ENCODE measurements at regions not wholly inside any gene's neighbourhood (a gene's known extent, or its start where the extent isn't known, plus 50 kb on each side); places are given as distances from the start of the nearest gene placed in this dataset.
A peak's percentile ranks its signal among the peaks of the same experiment; 100 is the strongest.

DNA sequence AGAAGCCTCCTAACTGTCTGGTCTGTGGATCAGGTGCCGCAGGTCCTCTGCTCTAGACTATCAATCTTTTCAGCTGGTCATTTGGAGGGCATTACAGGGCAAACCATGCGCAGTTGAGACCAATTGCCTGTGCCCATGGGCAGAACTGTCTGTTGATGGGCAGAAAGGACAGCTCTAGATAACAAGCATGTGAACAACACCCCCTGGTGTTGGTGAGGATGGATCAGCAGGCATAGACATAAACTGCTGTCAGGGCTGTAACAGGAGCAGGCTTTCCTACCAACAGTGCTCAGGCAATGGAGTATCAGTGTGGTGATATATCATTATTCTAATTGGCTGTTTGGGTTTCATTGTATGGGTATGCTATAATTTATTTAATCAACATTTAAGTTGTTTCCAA is 104.7 kb upstream of the KL start:
- Histone ChIP-seq H3K4me2 (ENCODE audit: low read length) (no peak overlapping the region), H3K36me3 (ENCODE audit: insufficient read depth, low read length) (no peaks in the 10 kb centered on the region), H3K79me2 (ENCODE audit: insufficient read depth, low read length) (no peaks in the 10 kb centered on the region), H3K9ac (ENCODE audit: low read length) (no peak overlapping the region), H3K9me3 (ENCODE audit: low read length) (no peaks in the 10 kb centered on the region), H3K4me3 (ENCODE audit: low read depth, low read length, poor library complexity, severe bottlenecking) (no peak overlapping the region), H3K27me3 (ENCODE audit: insufficient read depth, low read length) (no peaks in the 10 kb centered on the region), H3F3A (ENCODE audit: insufficient read depth, low read length) (no peaks in the 10 kb centered on the region), H3K27ac (ENCODE audit: low read depth, low read length, poor library complexity, severe bottlenecking) (no peak overlapping the region), H3K4me1 (ENCODE audit: insufficient read depth, low read length, severe bottlenecking) (no peaks in the 10 kb centered on the region), H4K20me1 (ENCODE audit: insufficient read depth, low read length) (no peaks in the 10 kb centered on the region), H2AFZ (ENCODE audit: low read length) (no peak overlapping the region), H3K9me2 (ENCODE audit: low read depth, low read length) (no peaks in the 10 kb centered on the region)
- no peak for TF ChIP-seq EZH2 (IDR thresholded peaks at IDR 0.05; ENCODE audit: borderline replicate concordance, low read length)
- TF ChIP-seq, protein P1, sequence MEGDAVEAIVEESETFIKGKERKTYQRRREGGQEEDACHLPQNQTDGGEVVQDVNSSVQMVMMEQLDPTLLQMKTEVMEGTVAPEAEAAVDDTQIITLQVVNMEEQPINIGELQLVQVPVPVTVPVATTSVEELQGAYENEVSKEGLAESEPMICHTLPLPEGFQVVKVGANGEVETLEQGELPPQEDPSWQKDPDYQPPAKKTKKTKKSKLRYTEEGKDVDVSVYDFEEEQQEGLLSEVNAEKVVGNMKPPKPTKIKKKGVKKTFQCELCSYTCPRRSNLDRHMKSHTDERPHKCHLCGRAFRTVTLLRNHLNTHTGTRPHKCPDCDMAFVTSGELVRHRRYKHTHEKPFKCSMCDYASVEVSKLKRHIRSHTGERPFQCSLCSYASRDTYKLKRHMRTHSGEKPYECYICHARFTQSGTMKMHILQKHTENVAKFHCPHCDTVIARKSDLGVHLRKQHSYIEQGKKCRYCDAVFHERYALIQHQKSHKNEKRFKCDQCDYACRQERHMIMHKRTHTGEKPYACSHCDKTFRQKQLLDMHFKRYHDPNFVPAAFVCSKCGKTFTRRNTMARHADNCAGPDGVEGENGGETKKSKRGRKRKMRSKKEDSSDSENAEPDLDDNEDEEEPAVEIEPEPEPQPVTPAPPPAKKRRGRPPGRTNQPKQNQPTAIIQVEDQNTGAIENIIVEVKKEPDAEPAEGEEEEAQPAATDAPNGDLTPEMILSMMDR (IDR thresholded peaks at IDR 0.05; ENCODE audit: low read length), result peak; percentile 22; the same call in 1 of the 2 replicates

DNA sequence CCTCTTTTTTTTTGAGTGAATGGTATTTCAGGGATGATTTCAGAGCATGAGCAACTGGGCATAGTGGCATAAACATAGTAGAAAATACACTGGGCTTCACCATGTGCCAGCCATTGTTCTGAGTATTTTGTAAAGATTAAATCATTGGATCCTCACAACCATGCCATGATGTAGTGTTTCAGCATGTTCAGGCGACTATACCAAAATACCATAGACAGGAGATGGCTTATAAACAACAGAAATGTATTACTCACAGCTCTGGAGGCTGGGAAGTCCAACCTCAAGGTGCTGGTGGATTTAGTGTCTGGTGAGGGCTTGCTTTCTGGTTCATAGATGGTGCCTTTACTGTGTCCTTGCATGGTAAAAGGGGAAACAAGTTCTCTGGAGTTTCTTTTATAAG is 101.5 kb upstream of the KL start:
- Histone ChIP-seq H2AFZ (ENCODE audit: low read length) (no peak overlapping the region), H3K9me3 (ENCODE audit: low read length) (no peaks in the 10 kb centered on the region), H3K27ac (ENCODE audit: low read depth, low read length, poor library complexity, severe bottlenecking) (no peak overlapping the region), H3K4me1 (ENCODE audit: insufficient read depth, low read length, severe bottlenecking) (no peaks in the 10 kb centered on the region), H3F3A (ENCODE audit: insufficient read depth, low read length) (no peaks in the 10 kb centered on the region), H3K9me2 (ENCODE audit: low read depth, low read length) (no peaks in the 10 kb centered on the region), H4K20me1 (ENCODE audit: insufficient read depth, low read length) (no peaks in the 10 kb centered on the region), H3K79me2 (ENCODE audit: insufficient read depth, low read length) (no peaks in the 10 kb centered on the region), H3K9ac (ENCODE audit: low read length) (no peak overlapping the region), H3K4me2 (ENCODE audit: low read length) (no peak overlapping the region), H3K36me3 (ENCODE audit: insufficient read depth, low read length) (no peaks in the 10 kb centered on the region), H3K27me3 (ENCODE audit: insufficient read depth, low read length) (no peaks in the 10 kb centered on the region), H3K4me3 (ENCODE audit: low read depth, low read length, poor library complexity, severe bottlenecking) (no peak overlapping the region)
- TF ChIP-seq EZH2 (IDR thresholded peaks at IDR 0.05; ENCODE audit: borderline replicate concordance, low read length), result no peak
- TF ChIP-seq, protein P1 (IDR thresholded peaks at IDR 0.05; ENCODE audit: low read length), result no peak

GRCh38 chr13:32917504-32917903 is 98.7 kb upstream of the KL start:
- Histone ChIP-seq H3K4me1 (ENCODE audit: insufficient read depth, low read length, severe bottlenecking) (no peaks in the 10 kb centered on the region), H3K4me2 (ENCODE audit: low read length) (no peak overlapping the region), H3K36me3 (ENCODE audit: insufficient read depth, low read length) (no peaks in the 10 kb centered on the region), H3K4me3 (ENCODE audit: low read depth, low read length, poor library complexity, severe bottlenecking) (no peak overlapping the region), H3K27ac (ENCODE audit: low read depth, low read length, poor library complexity, severe bottlenecking) (no peak overlapping the region), H3K27me3 (ENCODE audit: insufficient read depth, low read length) (no peaks in the 10 kb centered on the region), H4K20me1 (ENCODE audit: insufficient read depth, low read length) (no peaks in the 10 kb centered on the region), H3K79me2 (ENCODE audit: insufficient read depth, low read length) (no peaks in the 10 kb centered on the region), H3F3A (ENCODE audit: insufficient read depth, low read length) (no peaks in the 10 kb centered on the region), H3K9ac (ENCODE audit: low read length) (no peak overlapping the region), H3K9me2 (ENCODE audit: low read depth, low read length) (no peaks in the 10 kb centered on the region), H2AFZ (ENCODE audit: low read length) (no peak overlapping the region), H3K9me3 (ENCODE audit: low read length) (no peaks in the 10 kb centered on the region)
- TF ChIP-seq, protein P1 (IDR thresholded peaks at IDR 0.05; ENCODE audit: low read length), result no peak
- no peak for TF ChIP-seq EZH2 (IDR thresholded peaks at IDR 0.05; ENCODE audit: borderline replicate concordance, low read length)

Data from OCI-LY1 (cell line).